ENCODE measurements at regions not wholly inside any gene's neighbourhood (a gene's known extent, or its start where the extent isn't known, plus 50 kb on each side); places are given as distances from the start of the nearest gene placed in this dataset.
A peak's percentile ranks its signal among the peaks of the same experiment; 100 is the strongest.

DNA sequence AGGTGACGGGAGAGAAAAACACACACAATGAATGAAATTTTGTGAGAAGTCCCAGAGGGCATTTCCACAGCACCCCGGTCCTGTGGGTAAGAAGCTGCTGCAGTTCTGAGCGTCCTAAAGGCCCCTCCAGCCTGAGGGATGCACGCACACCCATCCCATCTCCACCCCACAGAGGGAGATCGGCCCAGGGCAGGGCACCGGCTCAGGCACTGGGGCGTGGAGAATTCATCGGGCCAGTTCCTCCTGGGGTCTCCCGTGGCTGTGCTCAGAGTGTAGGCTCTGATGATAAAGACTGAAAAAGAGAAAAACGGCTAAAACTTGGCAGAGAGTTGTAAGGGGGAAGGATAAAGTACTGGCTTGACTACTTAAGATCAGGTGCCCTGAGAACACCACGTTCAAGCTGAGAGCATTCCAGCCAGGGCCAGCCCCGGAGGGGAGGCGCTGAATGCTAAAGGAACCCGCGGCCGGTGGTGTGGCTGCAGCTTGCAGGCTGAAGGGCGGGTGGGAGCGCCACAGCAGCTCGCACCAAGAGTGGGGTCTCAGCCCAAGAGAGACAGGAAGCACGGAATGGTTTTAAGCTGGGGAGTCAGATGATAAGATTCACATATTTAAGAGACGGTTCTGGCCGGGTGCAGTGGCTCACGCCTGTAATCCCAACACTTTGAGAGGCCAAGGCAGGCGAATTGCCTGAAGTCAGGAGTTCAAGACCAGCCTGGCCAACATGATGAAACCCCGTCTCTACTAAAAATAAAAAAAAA, 121.9 kb upstream of the SPACA7 start:
- Histone ChIP-seq H3K27ac (ENCODE audit: low read depth in 1 of 2, low read length in 1 of 2) (no peak overlapping the region), H3K4me3 (no peak overlapping the region), H3K27me3 (ENCODE audit: control insufficient read depth in 3 of 3, insufficient read depth in 3 of 3, low read length in 2 of 3) (peaks cover 0 to 8% (median 0%) of the 10 kb centered on the region in 3 donors), H3K9ac (ENCODE audit: insufficient read depth in 1 of 2, low read length in 2 of 2) (no peak overlapping the region), H3K4me1 (ENCODE audit: control insufficient read depth in 5 of 5, insufficient read depth in 5 of 5, low read length in 5 of 5) (no peaks in the 10 kb centered on the region), H3K36me3 (ENCODE audit: control insufficient read depth in 4 of 4, insufficient read depth in 4 of 4, low read length in 4 of 4) (no peaks in the 10 kb centered on the region), H3K9me3 (ENCODE audit: control insufficient read depth in 4 of 4, insufficient read depth in 3 of 4, low read length in 3 of 4) (peaks cover 0 to 10% (median 0%) of the 10 kb centered on the region in 4 donors)
- TF ChIP-seq, protein P1, sequence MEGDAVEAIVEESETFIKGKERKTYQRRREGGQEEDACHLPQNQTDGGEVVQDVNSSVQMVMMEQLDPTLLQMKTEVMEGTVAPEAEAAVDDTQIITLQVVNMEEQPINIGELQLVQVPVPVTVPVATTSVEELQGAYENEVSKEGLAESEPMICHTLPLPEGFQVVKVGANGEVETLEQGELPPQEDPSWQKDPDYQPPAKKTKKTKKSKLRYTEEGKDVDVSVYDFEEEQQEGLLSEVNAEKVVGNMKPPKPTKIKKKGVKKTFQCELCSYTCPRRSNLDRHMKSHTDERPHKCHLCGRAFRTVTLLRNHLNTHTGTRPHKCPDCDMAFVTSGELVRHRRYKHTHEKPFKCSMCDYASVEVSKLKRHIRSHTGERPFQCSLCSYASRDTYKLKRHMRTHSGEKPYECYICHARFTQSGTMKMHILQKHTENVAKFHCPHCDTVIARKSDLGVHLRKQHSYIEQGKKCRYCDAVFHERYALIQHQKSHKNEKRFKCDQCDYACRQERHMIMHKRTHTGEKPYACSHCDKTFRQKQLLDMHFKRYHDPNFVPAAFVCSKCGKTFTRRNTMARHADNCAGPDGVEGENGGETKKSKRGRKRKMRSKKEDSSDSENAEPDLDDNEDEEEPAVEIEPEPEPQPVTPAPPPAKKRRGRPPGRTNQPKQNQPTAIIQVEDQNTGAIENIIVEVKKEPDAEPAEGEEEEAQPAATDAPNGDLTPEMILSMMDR (IDR thresholded peaks at IDR 0.05; ENCODE audit: control extremely low read depth, extremely low read depth), result no peak
- 64 to 76% methylated on average over 25 of the region's 25 CpGs for WGBS, 2 donors
- no peak for ATAC-seq (ENCODE audit: insufficient read depth, low FRiP score)
- DNase-seq, result peak in 2 of 3 donors; percentile 21 to 29

DNA sequence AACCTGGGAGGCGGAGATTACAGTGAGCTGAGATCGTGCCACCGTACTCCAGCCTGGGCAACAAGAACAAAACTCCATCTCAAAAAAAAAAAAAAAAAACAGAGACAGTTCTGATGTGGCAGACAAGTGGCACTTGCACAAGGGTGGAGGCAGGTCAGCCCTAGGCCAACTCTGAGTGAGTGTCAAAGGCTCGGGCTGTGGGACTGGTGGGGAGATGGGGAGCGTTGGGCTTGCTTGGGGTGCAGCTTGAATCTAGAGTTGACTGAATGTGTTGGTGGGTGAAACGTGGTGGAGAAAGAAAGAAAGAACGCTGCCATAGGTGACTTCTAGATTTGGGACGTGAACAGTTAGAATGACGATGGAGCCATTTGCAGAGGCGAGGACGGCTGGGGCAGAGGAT, 121.3 kb upstream of the SPACA7 start:
- no peaks in the 10 kb centered on the region for H3K36me3 ChIP-seq (ENCODE audit: control insufficient read depth in 4 of 4, insufficient read depth in 4 of 4, low read length in 4 of 4)
- no peak overlapping the region for H3K27ac ChIP-seq (ENCODE audit: low read depth in 1 of 2, low read length in 1 of 2)
- TF ChIP-seq, protein P1 (IDR thresholded peaks at IDR 0.05; ENCODE audit: control extremely low read depth, extremely low read depth), result no peak
- ATAC-seq (ENCODE audit: insufficient read depth, low FRiP score), result no peak
- H3K4me3 ChIP-seq, result no peak overlapping the region
- 91 to 95% methylated on average over 11 of the region's 11 CpGs for whole genome bisulfite sequencing, 2 donors
- H3K4me1 ChIP-seq (ENCODE audit: control insufficient read depth in 5 of 5, insufficient read depth in 5 of 5, low read length in 5 of 5), result no peaks in the 10 kb centered on the region
- peaks cover 0 to 7% (median 0%) of the 10 kb centered on the region in 4 donors for H3K9me3 ChIP-seq (ENCODE audit: control insufficient read depth in 4 of 4, insufficient read depth in 3 of 4, low read length in 3 of 4)
- no peak overlapping the region for H3K9ac ChIP-seq (ENCODE audit: insufficient read depth in 1 of 2, low read length in 2 of 2)
- H3K27me3 ChIP-seq (ENCODE audit: control insufficient read depth in 3 of 3, insufficient read depth in 3 of 3, low read length in 2 of 3), result peaks cover 0 to 8% (median 0%) of the 10 kb centered on the region in 3 donors
- no peak for DNase-seq

DNA sequence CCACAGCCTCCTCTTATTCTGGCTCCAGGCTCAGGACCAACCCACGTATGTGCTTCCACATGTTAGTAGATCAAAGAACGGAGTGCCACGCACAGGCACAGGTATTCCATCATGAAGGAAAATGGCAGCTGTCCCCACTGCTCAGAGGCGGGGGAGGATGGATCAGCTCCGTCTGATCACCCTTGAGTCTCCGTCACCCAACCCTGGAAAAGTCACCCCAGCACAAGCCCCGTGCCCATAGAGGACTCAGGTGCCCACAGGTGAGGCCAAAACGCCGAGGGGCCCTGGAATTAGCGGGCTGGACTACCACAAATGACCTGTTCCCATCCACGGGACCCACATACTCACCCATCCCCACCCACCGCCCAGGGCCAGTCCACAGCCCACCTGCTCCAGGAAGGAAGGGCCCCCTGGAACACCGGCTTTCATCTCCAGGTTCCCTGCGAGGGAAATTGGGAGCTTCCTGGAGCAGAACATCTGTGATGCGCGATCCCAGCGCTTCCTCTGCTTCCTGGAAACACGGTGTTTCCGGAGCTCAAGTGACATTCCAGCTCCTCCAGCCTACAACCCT, 120.5 kb upstream of the SPACA7 start:
- ATAC-seq (ENCODE audit: insufficient read depth, low FRiP score) (no peak), DNase-seq (no peak)
- no peaks in the 10 kb centered on the region for H3K36me3 ChIP-seq (ENCODE audit: control insufficient read depth in 4 of 4, insufficient read depth in 4 of 4, low read length in 4 of 4)
- H3K9ac ChIP-seq (ENCODE audit: insufficient read depth in 1 of 2, low read length in 2 of 2), result no peak overlapping the region
- H3K27ac ChIP-seq (ENCODE audit: low read depth in 1 of 2, low read length in 1 of 2), result no peak overlapping the region
- peaks cover 0 to 6% (median 0%) of the 10 kb centered on the region in 3 donors for H3K27me3 ChIP-seq (ENCODE audit: control insufficient read depth in 3 of 3, insufficient read depth in 3 of 3, low read length in 2 of 3)
- H3K4me3 ChIP-seq, result no peak overlapping the region
- TF ChIP-seq, protein P1 (IDR thresholded peaks at IDR 0.05; ENCODE audit: control extremely low read depth, extremely low read depth), result no peak
- H3K9me3 ChIP-seq (ENCODE audit: control insufficient read depth in 4 of 4, insufficient read depth in 3 of 4, low read length in 3 of 4), result peaks cover 0 to 7% (median 0%) of the 10 kb centered on the region in 4 donors
- 77 to 80% methylated on average over 19 of the region's 19 CpGs for WGBS, 2 donors
- no peaks in the 10 kb centered on the region for H3K4me1 ChIP-seq (ENCODE audit: control insufficient read depth in 5 of 5, insufficient read depth in 5 of 5, low read length in 5 of 5)

Measured in lung (tissue), 11 donors.